ENCODE measurements at regions not wholly inside any gene's neighbourhood (a gene's known extent, or its start where the extent isn't known, plus 50 kb on each side); places are given as distances from the start of the nearest gene placed in this dataset.

GRCh38 chr4:124484940-124485339 lies 227.6 kb downstream of the ANKRD50 start:
- Histone ChIP-seq H2AFZ (ENCODE audit: low read depth) (no peak overlapping the region), H3K9me3 (no peaks in the 10 kb centered on the region), H3K27me3 (ENCODE audit: insufficient read depth) (no peaks in the 10 kb centered on the region), H3K4me1 (ENCODE audit: control insufficient read depth in 1 of 2, insufficient read depth in 2 of 2, low read depth in 1 of 2, low read length in 1 of 2) (peaks cover 3 to 13% of the 10 kb centered on the region in 2 experiments; a peak in 3 of 4 replicates), H3K79me2 (ENCODE audit: insufficient read depth) (no peaks in the 10 kb centered on the region), H3K36me3 (replicated peaks in 1 of 2; ENCODE audit: control insufficient read depth in 1 of 2, insufficient read depth in 2 of 2, low read length in 1 of 2) (no peaks in the 10 kb centered on the region), H3K4me2 (no peak overlapping the region), H3K4me3 (ENCODE audit: low read depth in 2 of 2, low read length in 1 of 2) (no peak overlapping the region), H4K20me1 (ENCODE audit: insufficient read depth) (no peaks in the 10 kb centered on the region), H3K9ac (no peak overlapping the region), H3K9me2 (no peaks in the 10 kb centered on the region), H3F3A (replicated peaks; ENCODE audit: insufficient read depth) (no peaks in the 10 kb centered on the region), H3K27ac (ENCODE audit: low read depth in 2 of 2, low read length in 1 of 2) (no peak overlapping the region; a peak in 1 of 4 replicates)
- DNase-seq = no peak
- ChIA-PET CTCF (no interaction called here), POLR2A (no interaction called here)
- WGBS (ENCODE audit: low lambda C conversion rate) = 81% methylated on average over 2 of the region's 2 CpGs
- TF ChIP-seq ELF1 (IDR thresholded peaks at IDR 0.05) (no peak), RFX5 (IDR thresholded peaks at IDR 0.05; ENCODE audit: low read length) (no peak), TEAD4 (IDR thresholded peaks at IDR 0.05; ENCODE audit: borderline replicate concordance, insufficient read depth) (no peak), RAD21 (IDR thresholded peaks at IDR 0.05; ENCODE audit: low read length) (no peak)

DNA sequence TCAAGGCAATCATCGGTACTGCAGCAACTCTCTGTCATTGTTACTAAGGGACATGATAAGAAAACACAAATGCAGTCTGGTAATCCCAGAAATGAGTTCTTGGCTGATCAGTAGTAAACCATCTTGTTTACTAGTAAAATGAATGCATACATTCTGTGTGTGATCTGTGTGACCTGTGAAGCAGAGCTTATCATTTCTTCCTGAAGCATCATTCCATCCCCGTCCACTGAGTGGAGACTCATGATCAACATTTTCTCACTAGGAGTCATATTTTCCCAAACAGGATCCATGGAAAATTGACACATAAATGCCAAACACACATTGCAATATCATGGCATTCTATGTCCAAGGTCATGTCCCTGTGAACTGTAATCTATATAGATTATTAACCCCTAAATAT lies 226.1 kb downstream of the ANKRD50 start:
- Histone ChIP-seq H4K20me1 (ENCODE audit: insufficient read depth) (no peaks in the 10 kb centered on the region), H2AFZ (ENCODE audit: low read depth) (no peak overlapping the region), H3K9ac (no peak overlapping the region), H3K36me3 (replicated peaks in 1 of 2; ENCODE audit: control insufficient read depth in 1 of 2, insufficient read depth in 2 of 2, low read length in 1 of 2) (no peaks in the 10 kb centered on the region), H3F3A (replicated peaks; ENCODE audit: insufficient read depth) (no peaks in the 10 kb centered on the region), H3K9me3 (no peaks in the 10 kb centered on the region), H3K27me3 (ENCODE audit: insufficient read depth) (no peaks in the 10 kb centered on the region), H3K79me2 (ENCODE audit: insufficient read depth) (no peaks in the 10 kb centered on the region), H3K4me1 (ENCODE audit: control insufficient read depth in 1 of 2, insufficient read depth in 2 of 2, low read depth in 1 of 2, low read length in 1 of 2) (peaks cover 3 to 13% of the 10 kb centered on the region in 2 experiments; a peak in 3 of 4 replicates), H3K9me2 (no peaks in the 10 kb centered on the region), H3K4me2 (no peak overlapping the region), H3K27ac (ENCODE audit: low read depth in 2 of 2, low read length in 1 of 2) (no peak overlapping the region), H3K4me3 (ENCODE audit: low read depth in 2 of 2, low read length in 1 of 2) (no peak overlapping the region)
- ChIA-PET POLR2A (no interaction called here), CTCF (no interaction called here)
- 94% methylated on average over 2 of the region's 2 CpGs for WGBS (ENCODE audit: low lambda C conversion rate)
- no peak for DNase-seq
- no peak for TF ChIP-seq JUND (IDR thresholded peaks at IDR 0.05)
- TF ChIP-seq TEAD4 (IDR thresholded peaks at IDR 0.05; ENCODE audit: borderline replicate concordance, insufficient read depth) = no peak
- no peak for TF ChIP-seq ELF1 (IDR thresholded peaks at IDR 0.05)
- TF ChIP-seq EP300 (IDR thresholded peaks at IDR 0.05; ENCODE audit: borderline replicate concordance in 1 of 2, low read depth in 1 of 2, low read length in 1 of 2) = no peak
- TF ChIP-seq TAF1 (IDR thresholded peaks at IDR 0.05; ENCODE audit: borderline replicate concordance, low read depth, low read length) = no peak

DNA sequence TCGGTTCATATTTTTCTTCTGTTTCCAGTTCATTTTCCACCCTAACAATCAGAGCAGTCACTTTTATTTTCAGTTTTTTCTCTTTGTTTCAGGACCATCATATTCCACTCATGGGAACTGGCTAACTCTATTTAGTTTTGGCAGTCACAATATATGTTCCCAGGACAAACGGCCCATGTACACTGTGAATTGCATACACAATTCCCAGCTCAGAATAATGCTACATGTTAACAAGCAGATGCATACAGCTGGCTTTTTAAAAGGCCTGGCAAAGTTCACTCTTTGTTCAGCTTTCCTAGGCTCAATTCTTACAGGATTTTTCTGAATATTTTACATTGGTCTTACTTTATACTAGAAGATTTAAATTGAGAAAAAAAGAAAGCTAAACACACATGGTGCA lies 224.9 kb downstream of the ANKRD50 start:
- 97% methylated on average over 2 of the region's 2 CpGs for whole genome bisulfite sequencing (ENCODE audit: low lambda C conversion rate)
- Histone ChIP-seq H3F3A (replicated peaks; ENCODE audit: insufficient read depth) (no peaks in the 10 kb centered on the region), H3K9me3 (no peaks in the 10 kb centered on the region), H3K36me3 (replicated peaks in 1 of 2; ENCODE audit: control insufficient read depth in 1 of 2, insufficient read depth in 2 of 2, low read length in 1 of 2) (no peaks in the 10 kb centered on the region), H3K9ac (no peak overlapping the region), H3K4me1 (ENCODE audit: control insufficient read depth in 1 of 2, insufficient read depth in 2 of 2, low read depth in 1 of 2, low read length in 1 of 2) (peaks cover 3 to 12% of the 10 kb centered on the region in 2 experiments; a peak in 3 of 4 replicates), H3K4me2 (no peak overlapping the region), H3K4me3 (ENCODE audit: low read depth in 2 of 2, low read length in 1 of 2) (no peak overlapping the region), H2AFZ (ENCODE audit: low read depth) (no peak overlapping the region), H3K9me2 (no peaks in the 10 kb centered on the region), H3K79me2 (ENCODE audit: insufficient read depth) (no peaks in the 10 kb centered on the region), H3K27ac (ENCODE audit: low read depth in 2 of 2, low read length in 1 of 2) (no peak overlapping the region), H4K20me1 (ENCODE audit: insufficient read depth) (no peaks in the 10 kb centered on the region), H3K27me3 (ENCODE audit: insufficient read depth) (no peaks in the 10 kb centered on the region)
- no peak for DNase-seq
- ChIA-PET CTCF (no interaction called here), POLR2A (no interaction called here)
- TF ChIP-seq NFIC (IDR thresholded peaks at IDR 0.05; ENCODE audit: borderline replicate concordance) (no peak), RXRA (IDR thresholded peaks at IDR 0.05; ENCODE audit: borderline replicate concordance, low read depth) (no peak), RAD21 (IDR thresholded peaks at IDR 0.05; ENCODE audit: low read length) (no peak), SIN3A (IDR thresholded peaks at IDR 0.05; ENCODE audit: borderline replicate concordance, low read depth, low read length) (no peak), TAF1 (IDR thresholded peaks at IDR 0.05; ENCODE audit: borderline replicate concordance, low read depth, low read length) (no peak), FOXM1 (IDR thresholded peaks at IDR 0.05; ENCODE audit: low read depth) (no peak), ELF1 (IDR thresholded peaks at IDR 0.05) (no peak), YY1 (IDR thresholded peaks at IDR 0.05; ENCODE audit: low read depth) (no peak), MEF2A (IDR thresholded peaks at IDR 0.05; ENCODE audit: borderline replicate concordance, low read depth) (no peak), CHD2 (IDR thresholded peaks at IDR 0.05; ENCODE audit: low read length, partially characterized antibody) (no peak), EP300 (IDR thresholded peaks at IDR 0.05; ENCODE audit: borderline replicate concordance in 1 of 2, low read depth in 1 of 2, low read length in 1 of 2) (no peak), USF1 (IDR thresholded peaks at IDR 0.05; ENCODE audit: borderline replicate concordance, low read depth) (no peak), GABPA (IDR thresholded peaks at IDR 0.05; ENCODE audit: low read depth) (no peak), JUND (IDR thresholded peaks at IDR 0.05) (no peak), SMC3 (IDR thresholded peaks at IDR 0.05; ENCODE audit: low read depth, low read length) (no peak), PBX3 (IDR thresholded peaks at IDR 0.05) (no peak)
- TF ChIP-seq, protein P1, sequence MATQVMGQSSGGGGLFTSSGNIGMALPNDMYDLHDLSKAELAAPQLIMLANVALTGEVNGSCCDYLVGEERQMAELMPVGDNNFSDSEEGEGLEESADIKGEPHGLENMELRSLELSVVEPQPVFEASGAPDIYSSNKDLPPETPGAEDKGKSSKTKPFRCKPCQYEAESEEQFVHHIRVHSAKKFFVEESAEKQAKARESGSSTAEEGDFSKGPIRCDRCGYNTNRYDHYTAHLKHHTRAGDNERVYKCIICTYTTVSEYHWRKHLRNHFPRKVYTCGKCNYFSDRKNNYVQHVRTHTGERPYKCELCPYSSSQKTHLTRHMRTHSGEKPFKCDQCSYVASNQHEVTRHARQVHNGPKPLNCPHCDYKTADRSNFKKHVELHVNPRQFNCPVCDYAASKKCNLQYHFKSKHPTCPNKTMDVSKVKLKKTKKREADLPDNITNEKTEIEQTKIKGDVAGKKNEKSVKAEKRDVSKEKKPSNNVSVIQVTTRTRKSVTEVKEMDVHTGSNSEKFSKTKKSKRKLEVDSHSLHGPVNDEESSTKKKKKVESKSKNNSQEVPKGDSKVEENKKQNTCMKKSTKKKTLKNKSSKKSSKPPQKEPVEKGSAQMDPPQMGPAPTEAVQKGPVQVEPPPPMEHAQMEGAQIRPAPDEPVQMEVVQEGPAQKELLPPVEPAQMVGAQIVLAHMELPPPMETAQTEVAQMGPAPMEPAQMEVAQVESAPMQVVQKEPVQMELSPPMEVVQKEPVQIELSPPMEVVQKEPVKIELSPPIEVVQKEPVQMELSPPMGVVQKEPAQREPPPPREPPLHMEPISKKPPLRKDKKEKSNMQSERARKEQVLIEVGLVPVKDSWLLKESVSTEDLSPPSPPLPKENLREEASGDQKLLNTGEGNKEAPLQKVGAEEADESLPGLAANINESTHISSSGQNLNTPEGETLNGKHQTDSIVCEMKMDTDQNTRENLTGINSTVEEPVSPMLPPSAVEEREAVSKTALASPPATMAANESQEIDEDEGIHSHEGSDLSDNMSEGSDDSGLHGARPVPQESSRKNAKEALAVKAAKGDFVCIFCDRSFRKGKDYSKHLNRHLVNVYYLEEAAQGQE (IDR thresholded peaks at IDR 0.05; ENCODE audit: low read depth, low read length) = no peak

Measured in SK-N-SH (cell line).